ENCODE measurements at regions not wholly inside any gene's neighbourhood (a gene's known extent, or its start where the extent isn't known, plus 50 kb on each side); places are given as distances from the start of the nearest gene placed in this dataset.

DNA sequence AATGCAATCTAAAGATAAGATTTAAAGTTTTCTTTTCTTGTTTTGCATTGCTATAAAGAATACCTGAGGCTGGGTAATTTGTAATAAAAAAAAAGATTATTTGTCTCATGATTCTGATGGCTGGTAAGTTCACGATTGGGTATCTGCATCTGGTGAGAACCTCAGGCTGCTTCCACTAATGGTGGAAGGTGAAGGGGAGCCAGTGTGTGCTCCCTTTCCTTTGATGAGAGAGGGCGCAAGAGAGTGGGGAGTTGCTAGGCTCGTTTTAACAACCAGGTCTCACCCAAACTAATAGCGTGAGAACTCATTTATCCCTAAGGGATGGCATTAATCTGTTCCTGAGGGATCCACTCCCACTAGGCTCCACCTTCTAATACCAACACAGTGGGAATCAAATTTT, 353.2 kb downstream of the BTBD3 start:
- Histone ChIP-seq H3K9ac (ENCODE audit: low read depth in 1 of 2, low read length in 2 of 2) (no peak overlapping the region), H3K27me3 (ENCODE audit: control insufficient read depth in 4 of 4, insufficient read depth in 4 of 4, low read length in 3 of 4) (no peaks in the 10 kb centered on the region), H3K27ac (ENCODE audit: low read depth in 1 of 2, low read length in 2 of 2) (no peak overlapping the region), H3K4me1 (ENCODE audit: control insufficient read depth in 4 of 4, insufficient read depth in 4 of 4, low read length in 3 of 4) (no peaks in the 10 kb centered on the region), H3K4me3 (ENCODE audit: low read depth in 1 of 3, low read length in 3 of 3) (no peak overlapping the region), H3K36me3 (ENCODE audit: control insufficient read depth in 4 of 4, insufficient read depth in 3 of 4, low read depth in 1 of 4, low read length in 3 of 4) (no peaks in the 10 kb centered on the region), H3K9me3 (ENCODE audit: control insufficient read depth in 4 of 4, low read length in 3 of 4) (no peaks in the 10 kb centered on the region)
- DNase-seq (ENCODE audit: low spot score) = no peak
- 73% methylated on average over 4 of the region's 4 CpGs for WGBS
- TF ChIP-seq FOXA1 (IDR thresholded peaks at IDR 0.05) (no peak), RAD21 (IDR thresholded peaks at IDR 0.05) (no peak), YY1 (IDR thresholded peaks at IDR 0.05) (no peak), NR2F2 (IDR thresholded peaks at IDR 0.05) (no peak), GABPA (IDR thresholded peaks at IDR 0.05 in 1 of 2, conservative IDR thresholded peaks at IDR 0.05 in 1 of 2) (no peak), FOXA2 (IDR thresholded peaks at IDR 0.05) (no peak), SP1 (IDR thresholded peaks at IDR 0.05) (no peak)
- TF ChIP-seq, protein P1, sequence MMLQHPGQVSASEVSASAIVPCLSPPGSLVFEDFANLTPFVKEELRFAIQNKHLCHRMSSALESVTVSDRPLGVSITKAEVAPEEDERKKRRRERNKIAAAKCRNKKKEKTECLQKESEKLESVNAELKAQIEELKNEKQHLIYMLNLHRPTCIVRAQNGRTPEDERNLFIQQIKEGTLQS (IDR thresholded peaks at IDR 0.05) = no peak
- TF ChIP-seq, protein P2, sequence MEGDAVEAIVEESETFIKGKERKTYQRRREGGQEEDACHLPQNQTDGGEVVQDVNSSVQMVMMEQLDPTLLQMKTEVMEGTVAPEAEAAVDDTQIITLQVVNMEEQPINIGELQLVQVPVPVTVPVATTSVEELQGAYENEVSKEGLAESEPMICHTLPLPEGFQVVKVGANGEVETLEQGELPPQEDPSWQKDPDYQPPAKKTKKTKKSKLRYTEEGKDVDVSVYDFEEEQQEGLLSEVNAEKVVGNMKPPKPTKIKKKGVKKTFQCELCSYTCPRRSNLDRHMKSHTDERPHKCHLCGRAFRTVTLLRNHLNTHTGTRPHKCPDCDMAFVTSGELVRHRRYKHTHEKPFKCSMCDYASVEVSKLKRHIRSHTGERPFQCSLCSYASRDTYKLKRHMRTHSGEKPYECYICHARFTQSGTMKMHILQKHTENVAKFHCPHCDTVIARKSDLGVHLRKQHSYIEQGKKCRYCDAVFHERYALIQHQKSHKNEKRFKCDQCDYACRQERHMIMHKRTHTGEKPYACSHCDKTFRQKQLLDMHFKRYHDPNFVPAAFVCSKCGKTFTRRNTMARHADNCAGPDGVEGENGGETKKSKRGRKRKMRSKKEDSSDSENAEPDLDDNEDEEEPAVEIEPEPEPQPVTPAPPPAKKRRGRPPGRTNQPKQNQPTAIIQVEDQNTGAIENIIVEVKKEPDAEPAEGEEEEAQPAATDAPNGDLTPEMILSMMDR (IDR thresholded peaks at IDR 0.05; ENCODE audit: low read depth, low read length, missing input control) = no peak

DNA sequence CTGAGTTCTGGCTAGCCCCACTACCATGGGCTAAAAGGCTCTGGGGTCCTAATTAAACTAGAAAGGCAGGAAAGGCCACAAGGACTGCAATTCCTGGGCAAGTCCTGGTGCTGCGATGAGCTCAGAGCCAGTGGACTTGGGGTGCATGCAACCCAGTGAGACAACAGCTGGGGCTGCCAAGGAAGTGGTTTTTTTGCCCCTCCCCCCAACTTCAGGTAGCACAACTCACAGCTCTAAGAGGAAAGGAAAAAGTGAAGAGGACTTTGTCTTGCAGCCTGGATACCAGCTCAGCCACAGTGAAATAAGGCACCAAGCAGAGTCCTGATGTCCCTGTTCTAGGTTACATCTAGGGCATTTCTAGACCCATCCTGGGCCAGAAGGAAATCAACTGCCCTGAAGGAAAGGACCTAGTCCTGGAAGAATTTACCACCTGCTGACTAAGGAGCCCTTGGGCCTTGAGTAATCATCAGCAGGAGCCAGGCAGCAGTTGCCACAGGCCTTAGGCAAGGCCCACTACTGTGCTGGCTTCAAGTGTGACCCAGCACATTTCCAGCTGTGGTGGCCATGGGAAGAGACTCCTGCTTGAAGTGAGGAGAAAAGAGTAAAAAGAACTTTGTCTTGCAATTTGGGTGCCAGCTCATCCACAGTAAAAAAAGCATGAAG, 358.4 kb downstream of the BTBD3 start:
- Histone ChIP-seq H3K27ac (ENCODE audit: low read depth in 1 of 2, low read length in 2 of 2) (no peak overlapping the region), H3K36me3 (ENCODE audit: control insufficient read depth in 4 of 4, insufficient read depth in 3 of 4, low read depth in 1 of 4, low read length in 3 of 4) (no peaks in the 10 kb centered on the region), H3K9ac (ENCODE audit: low read depth in 1 of 2, low read length in 2 of 2) (no peak overlapping the region), H3K27me3 (ENCODE audit: control insufficient read depth in 4 of 4, insufficient read depth in 4 of 4, low read length in 3 of 4) (no peaks in the 10 kb centered on the region), H3K4me3 (ENCODE audit: low read depth in 1 of 3, low read length in 3 of 3) (no peak overlapping the region), H3K9me3 (ENCODE audit: control insufficient read depth in 4 of 4, low read length in 3 of 4) (no peaks in the 10 kb centered on the region), H3K4me1 (ENCODE audit: control insufficient read depth in 4 of 4, insufficient read depth in 4 of 4, low read length in 3 of 4) (no peaks in the 10 kb centered on the region)
- TF ChIP-seq TAF1 (conservative IDR thresholded peaks at IDR 0.05) (no peak), JUND (IDR thresholded peaks at IDR 0.05) (no peak), NR2F2 (IDR thresholded peaks at IDR 0.05) (no peak), FOXA1 (IDR thresholded peaks at IDR 0.05) (no peak), SP1 (IDR thresholded peaks at IDR 0.05) (no peak)
- TF ChIP-seq, protein P3, sequence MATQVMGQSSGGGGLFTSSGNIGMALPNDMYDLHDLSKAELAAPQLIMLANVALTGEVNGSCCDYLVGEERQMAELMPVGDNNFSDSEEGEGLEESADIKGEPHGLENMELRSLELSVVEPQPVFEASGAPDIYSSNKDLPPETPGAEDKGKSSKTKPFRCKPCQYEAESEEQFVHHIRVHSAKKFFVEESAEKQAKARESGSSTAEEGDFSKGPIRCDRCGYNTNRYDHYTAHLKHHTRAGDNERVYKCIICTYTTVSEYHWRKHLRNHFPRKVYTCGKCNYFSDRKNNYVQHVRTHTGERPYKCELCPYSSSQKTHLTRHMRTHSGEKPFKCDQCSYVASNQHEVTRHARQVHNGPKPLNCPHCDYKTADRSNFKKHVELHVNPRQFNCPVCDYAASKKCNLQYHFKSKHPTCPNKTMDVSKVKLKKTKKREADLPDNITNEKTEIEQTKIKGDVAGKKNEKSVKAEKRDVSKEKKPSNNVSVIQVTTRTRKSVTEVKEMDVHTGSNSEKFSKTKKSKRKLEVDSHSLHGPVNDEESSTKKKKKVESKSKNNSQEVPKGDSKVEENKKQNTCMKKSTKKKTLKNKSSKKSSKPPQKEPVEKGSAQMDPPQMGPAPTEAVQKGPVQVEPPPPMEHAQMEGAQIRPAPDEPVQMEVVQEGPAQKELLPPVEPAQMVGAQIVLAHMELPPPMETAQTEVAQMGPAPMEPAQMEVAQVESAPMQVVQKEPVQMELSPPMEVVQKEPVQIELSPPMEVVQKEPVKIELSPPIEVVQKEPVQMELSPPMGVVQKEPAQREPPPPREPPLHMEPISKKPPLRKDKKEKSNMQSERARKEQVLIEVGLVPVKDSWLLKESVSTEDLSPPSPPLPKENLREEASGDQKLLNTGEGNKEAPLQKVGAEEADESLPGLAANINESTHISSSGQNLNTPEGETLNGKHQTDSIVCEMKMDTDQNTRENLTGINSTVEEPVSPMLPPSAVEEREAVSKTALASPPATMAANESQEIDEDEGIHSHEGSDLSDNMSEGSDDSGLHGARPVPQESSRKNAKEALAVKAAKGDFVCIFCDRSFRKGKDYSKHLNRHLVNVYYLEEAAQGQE (IDR thresholded peaks at IDR 0.05) = no peak
- 73% methylated on average over 1 of the region's 1 CpG for WGBS
- no peak for DNase-seq (ENCODE audit: low spot score)

DNA sequence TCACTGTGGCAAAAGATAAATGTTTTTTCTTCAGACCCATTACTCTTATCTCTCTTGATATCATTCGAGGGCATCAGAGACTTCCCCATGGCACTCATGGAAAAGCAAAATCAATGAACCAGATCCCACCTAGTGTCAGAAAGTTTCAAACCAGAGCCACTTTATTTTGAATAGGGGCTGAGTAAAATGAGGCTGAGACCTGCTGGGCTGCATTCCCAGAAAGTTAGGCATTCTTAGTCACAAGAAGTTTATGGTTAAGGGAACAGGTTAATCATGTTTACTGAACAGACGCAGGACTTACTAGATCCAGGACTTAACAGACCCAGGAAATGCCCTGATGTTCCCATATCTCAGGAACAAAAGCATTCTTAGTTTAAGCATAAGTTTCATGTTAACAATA, 369.9 kb downstream of the BTBD3 start:
- DNase-seq (ENCODE audit: low spot score) = no peak
- WGBS = 50% methylated on average over 2 of the region's 2 CpGs
- Histone ChIP-seq H3K27ac (ENCODE audit: low read depth in 1 of 2, low read length in 2 of 2) (no peak overlapping the region), H3K4me3 (ENCODE audit: low read depth in 1 of 3, low read length in 3 of 3) (no peak overlapping the region), H3K9me3 (ENCODE audit: control insufficient read depth in 4 of 4, low read length in 3 of 4) (no peaks in the 10 kb centered on the region), H3K27me3 (ENCODE audit: control insufficient read depth in 4 of 4, insufficient read depth in 4 of 4, low read length in 3 of 4) (no peaks in the 10 kb centered on the region), H3K4me1 (ENCODE audit: control insufficient read depth in 4 of 4, insufficient read depth in 4 of 4, low read length in 3 of 4) (no peaks in the 10 kb centered on the region), H3K36me3 (ENCODE audit: control insufficient read depth in 4 of 4, insufficient read depth in 3 of 4, low read depth in 1 of 4, low read length in 3 of 4) (no peaks in the 10 kb centered on the region), H3K9ac (ENCODE audit: low read depth in 1 of 2, low read length in 2 of 2) (no peak overlapping the region)
- no peak for TF ChIP-seq JUND (IDR thresholded peaks at IDR 0.05)
- no peak for TF ChIP-seq HNF4A (conservative IDR thresholded peaks at IDR 0.05)
- no peak for TF ChIP-seq FOXA1 (IDR thresholded peaks at IDR 0.05)
- TF ChIP-seq EGR1 (IDR thresholded peaks at IDR 0.05; ENCODE audit: low read depth in 2 of 2) = no peak
- no peak for TF ChIP-seq YY1 (IDR thresholded peaks at IDR 0.05)
- no peak for TF ChIP-seq SP1 (IDR thresholded peaks at IDR 0.05)
- TF ChIP-seq, protein P4, sequence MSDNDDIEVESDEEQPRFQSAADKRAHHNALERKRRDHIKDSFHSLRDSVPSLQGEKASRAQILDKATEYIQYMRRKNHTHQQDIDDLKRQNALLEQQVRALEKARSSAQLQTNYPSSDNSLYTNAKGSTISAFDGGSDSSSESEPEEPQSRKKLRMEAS (IDR thresholded peaks at IDR 0.05) = no peak
- no peak for TF ChIP-seq RAD21 (IDR thresholded peaks at IDR 0.05)
- TF ChIP-seq, protein P1 (IDR thresholded peaks at IDR 0.05) = no peak
- no peak for TF ChIP-seq HNF4G (IDR thresholded peaks at IDR 0.05)
- TF ChIP-seq RXRA (IDR thresholded peaks at IDR 0.05) = no peak
